ENCODE measurements at regions not wholly inside any gene's neighbourhood (a gene's known extent, or its start where the extent isn't known, plus 50 kb on each side); places are given as distances from the start of the nearest gene placed in this dataset.

- TF ChIP-seq CTCF (IDR thresholded peaks at IDR 0.05) (no peak), POLR2A (IDR thresholded peaks at IDR 0.05) (no peak)
Measured at GRCh38 chr9:126106404-126106803, 220.2 kb upstream of the MVB12B start.

All from Peyer's patch (tissue), 4 donors.